ENCODE measurements at regions not wholly inside any gene's neighbourhood (a gene's known extent, or its start where the extent isn't known, plus 50 kb on each side); places are given as distances from the start of the nearest gene placed in this dataset.

- DNase-seq (ENCODE audit: low read depth, low spot score): no peak
- no peaks in the 10 kb centered on the region for H3K9me3 ChIP-seq (ENCODE audit: control insufficient read depth, insufficient read depth, low read length)
- no peaks in the 10 kb centered on the region for H3K27me3 ChIP-seq (ENCODE audit: control insufficient read depth, insufficient read depth, low read length)
- no peak overlapping the region for H3K4me3 ChIP-seq (ENCODE audit: low read length)
- H3K4me1 ChIP-seq (ENCODE audit: control insufficient read depth, insufficient read depth, low read length): no peaks in the 10 kb centered on the region
- H3K27ac ChIP-seq (ENCODE audit: low read length): no peak overlapping the region
- no peaks in the 10 kb centered on the region for H3K36me3 ChIP-seq (ENCODE audit: control insufficient read depth, insufficient read depth, low read length)
- whole genome bisulfite sequencing (ENCODE audit: insufficient coverage, insufficient read length): no CpG with 5 or more reads among the region's 8 CpGs
These were observed 161.1 kb upstream of the CHST15 start for GRCh38 chr10:124254490-124254889.

GRCh38 chr10:124253006-124253405 is 159.6 kb upstream of the CHST15 start:
- no peaks in the 10 kb centered on the region for H3K27me3 ChIP-seq (ENCODE audit: control insufficient read depth, insufficient read depth, low read length)
- no peak for DNase-seq (ENCODE audit: low read depth, low spot score)
- H3K9me3 ChIP-seq (ENCODE audit: control insufficient read depth, insufficient read depth, low read length): no peaks in the 10 kb centered on the region
- H3K4me1 ChIP-seq (ENCODE audit: control insufficient read depth, insufficient read depth, low read length): no peaks in the 10 kb centered on the region
- no peak overlapping the region for H3K4me3 ChIP-seq (ENCODE audit: low read length)
- no CpG with 5 or more reads among the region's 1 CpG for WGBS (ENCODE audit: insufficient coverage, insufficient read length)
- H3K36me3 ChIP-seq (ENCODE audit: control insufficient read depth, insufficient read depth, low read length): no peaks in the 10 kb centered on the region
- H3K27ac ChIP-seq (ENCODE audit: low read length): no peak overlapping the region

GRCh38 chr10:124252097-124252715 is 158.8 kb upstream of the CHST15 start:
- Histone ChIP-seq H3K27me3 (ENCODE audit: control insufficient read depth, insufficient read depth, low read length) (no peaks in the 10 kb centered on the region), H3K27ac (ENCODE audit: low read length) (no peak overlapping the region), H3K9me3 (ENCODE audit: control insufficient read depth, insufficient read depth, low read length) (no peaks in the 10 kb centered on the region), H3K4me1 (ENCODE audit: control insufficient read depth, insufficient read depth, low read length) (no peaks in the 10 kb centered on the region), H3K36me3 (ENCODE audit: control insufficient read depth, insufficient read depth, low read length) (no peaks in the 10 kb centered on the region), H3K4me3 (ENCODE audit: low read length) (no peak overlapping the region)
- WGBS (ENCODE audit: insufficient coverage, insufficient read length): no CpG with 5 or more reads among the region's 8 CpGs
- DNase-seq (ENCODE audit: low read depth, low spot score): no peak

- WGBS (ENCODE audit: insufficient coverage, insufficient read length): no CpG with 5 or more reads among the region's 4 CpGs
- Histone ChIP-seq H3K9me3 (ENCODE audit: control insufficient read depth, insufficient read depth, low read length) (no peaks in the 10 kb centered on the region), H3K27me3 (ENCODE audit: control insufficient read depth, insufficient read depth, low read length) (no peaks in the 10 kb centered on the region), H3K4me3 (ENCODE audit: low read length) (no peak overlapping the region), H3K27ac (ENCODE audit: low read length) (no peak overlapping the region), H3K36me3 (ENCODE audit: control insufficient read depth, insufficient read depth, low read length) (no peaks in the 10 kb centered on the region), H3K4me1 (ENCODE audit: control insufficient read depth, insufficient read depth, low read length) (no peaks in the 10 kb centered on the region)
- no peak for DNase-seq (ENCODE audit: low read depth, low spot score)
These were observed 158.1 kb upstream of the CHST15 start for GRCh38 chr10:124251317-124252065.

GRCh38 chr10:124250506-124250905 is 157.1 kb upstream of the CHST15 start:
- Histone ChIP-seq H3K36me3 (ENCODE audit: control insufficient read depth, insufficient read depth, low read length) (no peaks in the 10 kb centered on the region), H3K27me3 (ENCODE audit: control insufficient read depth, insufficient read depth, low read length) (no peaks in the 10 kb centered on the region), H3K9me3 (ENCODE audit: control insufficient read depth, insufficient read depth, low read length) (no peaks in the 10 kb centered on the region), H3K27ac (ENCODE audit: low read length) (no peak overlapping the region), H3K4me1 (ENCODE audit: control insufficient read depth, insufficient read depth, low read length) (no peaks in the 10 kb centered on the region), H3K4me3 (ENCODE audit: low read length) (no peak overlapping the region)
- WGBS (ENCODE audit: insufficient coverage, insufficient read length): no CpG with 5 or more reads among the region's 6 CpGs
- DNase-seq (ENCODE audit: low read depth, low spot score): no peak

- Histone ChIP-seq H3K4me1 (ENCODE audit: control insufficient read depth, insufficient read depth, low read length) (no peaks in the 10 kb centered on the region), H3K9me3 (ENCODE audit: control insufficient read depth, insufficient read depth, low read length) (no peaks in the 10 kb centered on the region), H3K4me3 (ENCODE audit: low read length) (no peak overlapping the region), H3K36me3 (ENCODE audit: control insufficient read depth, insufficient read depth, low read length) (no peaks in the 10 kb centered on the region), H3K27me3 (ENCODE audit: control insufficient read depth, insufficient read depth, low read length) (no peaks in the 10 kb centered on the region), H3K27ac (ENCODE audit: low read length) (no peak overlapping the region)
- WGBS (ENCODE audit: insufficient coverage, insufficient read length): no CpG with 5 or more reads among the region's 8 CpGs
- no peak for DNase-seq (ENCODE audit: low read depth, low spot score)
These were observed 156.5 kb upstream of the CHST15 start for GRCh38 chr10:124249812-124250432.

GRCh38 chr10:124249196-124249595 is 155.8 kb upstream of the CHST15 start:
- H3K4me1 ChIP-seq (ENCODE audit: control insufficient read depth, insufficient read depth, low read length): no peaks in the 10 kb centered on the region
- no peaks in the 10 kb centered on the region for H3K27me3 ChIP-seq (ENCODE audit: control insufficient read depth, insufficient read depth, low read length)
- DNase-seq (ENCODE audit: low read depth, low spot score): no peak
- H3K36me3 ChIP-seq (ENCODE audit: control insufficient read depth, insufficient read depth, low read length): no peaks in the 10 kb centered on the region
- H3K9me3 ChIP-seq (ENCODE audit: control insufficient read depth, insufficient read depth, low read length): no peaks in the 10 kb centered on the region
- no peak overlapping the region for H3K27ac ChIP-seq (ENCODE audit: low read length)
- no peak overlapping the region for H3K4me3 ChIP-seq (ENCODE audit: low read length)
- WGBS (ENCODE audit: insufficient coverage, insufficient read length): no CpG with 5 or more reads among the region's 6 CpGs

- no CpG with 5 or more reads among the region's 18 CpGs for WGBS (ENCODE audit: insufficient coverage, insufficient read length)
- Histone ChIP-seq H3K27ac (ENCODE audit: low read length) (no peak overlapping the region), H3K9me3 (ENCODE audit: control insufficient read depth, insufficient read depth, low read length) (no peaks in the 10 kb centered on the region), H3K27me3 (ENCODE audit: control insufficient read depth, insufficient read depth, low read length) (no peaks in the 10 kb centered on the region), H3K4me1 (ENCODE audit: control insufficient read depth, insufficient read depth, low read length) (no peaks in the 10 kb centered on the region), H3K36me3 (ENCODE audit: control insufficient read depth, insufficient read depth, low read length) (no peaks in the 10 kb centered on the region), H3K4me3 (ENCODE audit: low read length) (no peak overlapping the region)
- no peak for DNase-seq (ENCODE audit: low read depth, low spot score)
These were observed 155.0 kb upstream of the CHST15 start for GRCh38 chr10:124248056-124249045.

- no peaks in the 10 kb centered on the region for H3K27me3 ChIP-seq (ENCODE audit: control insufficient read depth, insufficient read depth, low read length)
- no peak overlapping the region for H3K4me3 ChIP-seq (ENCODE audit: low read length)
- WGBS (ENCODE audit: insufficient coverage, insufficient read length): no CpG with 5 or more reads among the region's 11 CpGs
- no peak for DNase-seq (ENCODE audit: low read depth, low spot score)
- H3K27ac ChIP-seq (ENCODE audit: low read length): no peak overlapping the region
- H3K36me3 ChIP-seq (ENCODE audit: control insufficient read depth, insufficient read depth, low read length): no peaks in the 10 kb centered on the region
- H3K4me1 ChIP-seq (ENCODE audit: control insufficient read depth, insufficient read depth, low read length): no peaks in the 10 kb centered on the region; the same call in 1 of the 2 replicates
- H3K9me3 ChIP-seq (ENCODE audit: control insufficient read depth, insufficient read depth, low read length): no peaks in the 10 kb centered on the region
These were observed 152.5 kb upstream of the CHST15 start for GRCh38 chr10:124245806-124246440.

All from iPS DF 6.9 (cell line).